Kidney (tissue), 13 donors: ENCODE measurements at regions not wholly inside any gene's neighbourhood (a gene's known extent, or its start where the extent isn't known, plus 50 kb on each side); places are given as distances from the start of the nearest gene placed in this dataset.

Experiments
- DNase-seq, 5 donors: peaks; one replicate each; pipeline ENCODE4 v3.0.0-alpha.2; 2013 to 2020
- FAIRE-seq: peaks from 2 replicates; lab custom pipeline; 2012; peaks lifted over from hg19 to GRCh38; lab: Jason Lieb, UNC
- H3K27ac ChIP-seq, 2 donors: one replicate each; pipeline ENCODE4 v1.7.0; 2013; ENCODE audit warnings: low read depth in 2 of 2, low read length in 2 of 2, inconsistent platforms in 1 of 2
- H3K27me3 ChIP-seq: one replicate; pipeline ENCODE4 v1.7.1; 2013; ENCODE audit warnings: low read length, inconsistent platforms; ENCODE audit not compliant: control insufficient read depth, insufficient read depth
- H3K36me3 ChIP-seq, 3 donors: one replicate each; pipeline versions ENCODE4 v1.7.0 to v1.7.1; 2013; ENCODE audit warnings: low read length in 3 of 3, control low read depth in 1 of 3, inconsistent platforms in 1 of 3; ENCODE audit not compliant: insufficient read depth in 3 of 3, control insufficient read depth in 2 of 3
- H3K4me1 ChIP-seq, 3 donors: one replicate each; pipeline versions ENCODE4 v1.7.0 to v1.7.1; 2013; ENCODE audit warnings: low read length in 3 of 3, inconsistent platforms in 1 of 3, low read depth in 1 of 3; ENCODE audit not compliant: control insufficient read depth in 2 of 3, insufficient read depth in 2 of 3
- H3K4me3 ChIP-seq, 3 donors: one replicate each; pipeline versions ENCODE4 v1.7.0 to v1.8.1; 2013; ENCODE audit warnings: low read length in 3 of 3, control low read depth in 1 of 3, inconsistent platforms in 1 of 3
- H3K9ac ChIP-seq, 3 donors: one replicate each; pipeline versions ENCODE4 v1.7.0 to v1.7.1; 2013; ENCODE audit warnings: low read length in 3 of 3, control low read depth in 1 of 3, inconsistent platforms in 1 of 3
- H3K9me3 ChIP-seq, 3 donors: one replicate each; pipeline versions ENCODE4 v1.7.0 to v1.7.1; 2013; ENCODE audit warnings: low read length in 3 of 3, control low read depth in 1 of 3, inconsistent platforms in 1 of 3; ENCODE audit not compliant: control insufficient read depth in 2 of 3, insufficient read depth in 1 of 3
- intact Hi-C: fragments of 100-400 bp; cut with DNase I; formaldehyde crosslinking; loops from one replicate; pipeline ENCODE4 v1.11.1; 2022
- TF ChIP-seq, protein P1 (sequence below): IDR thresholded peaks from 3 replicates; pipeline ENCODE4 v1.5.1; 2012; ENCODE audit warnings: mild to moderate bottlenecking, moderate library complexity, borderline replicate concordance; ENCODE audit not compliant: insufficient read depth; ENCODE audit errors: extremely low read depth
- donor health status: control.
- donor health status: control.
- donor health status: control.
- donor health status: control.
- donor health status: control.
- donor health status: DM: yes; HTN: yes; CAD: no.
- donor health status: Normal renal cell carcinoma (clear cell type).

DNA sequence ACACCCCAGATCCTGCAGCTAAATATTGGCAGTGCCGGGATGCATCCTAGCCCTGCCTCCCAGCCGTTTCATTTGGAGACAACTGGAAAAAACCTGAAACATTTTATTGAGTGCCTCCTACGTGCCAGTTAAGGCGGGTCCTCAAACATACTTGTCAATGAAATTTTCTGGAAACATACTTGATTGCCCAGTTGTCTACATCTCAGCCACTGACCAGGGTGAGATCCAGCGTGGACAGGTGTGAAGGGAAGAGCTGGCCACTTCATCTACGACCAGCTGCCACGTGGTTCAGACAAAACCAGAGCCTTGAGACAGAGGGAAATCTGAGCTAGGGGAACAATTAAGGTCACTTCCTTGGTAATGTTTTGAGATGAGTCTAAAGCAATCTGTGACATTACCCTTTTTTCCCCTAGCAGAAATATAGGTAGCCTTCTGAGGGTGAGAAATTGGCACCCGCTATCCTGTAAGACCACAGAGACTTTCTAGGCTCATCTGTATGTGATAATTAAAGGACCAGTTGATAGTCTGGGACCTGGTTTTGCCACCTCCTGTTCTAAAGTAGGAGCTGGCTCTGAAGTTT, 116.3 kb upstream of the MTHFD1L start:
- H3K27ac ChIP-seq: no peak overlapping the region
- no peak overlapping the region for H3K4me3 ChIP-seq
- intact Hi-C loops: no loop called here
- no peak for DNase-seq
- H3K9me3 ChIP-seq: no peaks in the 10 kb centered on the region
- no peaks in the 10 kb centered on the region for H3K36me3 ChIP-seq
- no peak overlapping the region for H3K9ac ChIP-seq
- TF ChIP-seq, protein P1, sequence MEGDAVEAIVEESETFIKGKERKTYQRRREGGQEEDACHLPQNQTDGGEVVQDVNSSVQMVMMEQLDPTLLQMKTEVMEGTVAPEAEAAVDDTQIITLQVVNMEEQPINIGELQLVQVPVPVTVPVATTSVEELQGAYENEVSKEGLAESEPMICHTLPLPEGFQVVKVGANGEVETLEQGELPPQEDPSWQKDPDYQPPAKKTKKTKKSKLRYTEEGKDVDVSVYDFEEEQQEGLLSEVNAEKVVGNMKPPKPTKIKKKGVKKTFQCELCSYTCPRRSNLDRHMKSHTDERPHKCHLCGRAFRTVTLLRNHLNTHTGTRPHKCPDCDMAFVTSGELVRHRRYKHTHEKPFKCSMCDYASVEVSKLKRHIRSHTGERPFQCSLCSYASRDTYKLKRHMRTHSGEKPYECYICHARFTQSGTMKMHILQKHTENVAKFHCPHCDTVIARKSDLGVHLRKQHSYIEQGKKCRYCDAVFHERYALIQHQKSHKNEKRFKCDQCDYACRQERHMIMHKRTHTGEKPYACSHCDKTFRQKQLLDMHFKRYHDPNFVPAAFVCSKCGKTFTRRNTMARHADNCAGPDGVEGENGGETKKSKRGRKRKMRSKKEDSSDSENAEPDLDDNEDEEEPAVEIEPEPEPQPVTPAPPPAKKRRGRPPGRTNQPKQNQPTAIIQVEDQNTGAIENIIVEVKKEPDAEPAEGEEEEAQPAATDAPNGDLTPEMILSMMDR: no peak
- FAIRE-seq: no peak
- no peaks in the 10 kb centered on the region for H3K27me3 ChIP-seq
- H3K4me1 ChIP-seq: peaks cover 0 to 6% (median 0%) of the 10 kb centered on the region in 3 donors

DNA sequence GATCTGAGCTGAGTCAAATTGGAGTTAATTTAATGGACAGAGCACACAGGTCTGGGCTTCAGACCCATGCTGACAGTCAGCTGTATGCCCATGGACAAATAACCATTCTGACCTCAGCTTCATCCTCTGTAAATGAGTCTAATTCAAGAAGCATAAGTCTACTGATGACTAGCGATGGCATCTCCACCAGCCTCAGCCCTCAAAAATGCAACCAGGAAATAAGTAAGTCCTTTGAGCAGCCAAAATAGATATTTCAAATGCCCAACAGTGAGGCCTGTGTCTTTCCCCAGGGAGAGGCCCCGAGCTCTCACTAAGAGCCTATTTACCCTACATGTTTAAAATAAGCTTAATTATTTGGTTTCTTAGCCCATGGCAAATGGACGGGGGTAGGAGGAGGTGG, 114.2 kb upstream of the MTHFD1L start:
- TF ChIP-seq, protein P1: no peak
- Histone ChIP-seq H3K4me1 (peaks cover 0 to 6% (median 0%) of the 10 kb centered on the region in 3 donors), H3K27me3 (no peaks in the 10 kb centered on the region), H3K9me3 (no peaks in the 10 kb centered on the region), H3K4me3 (no peak overlapping the region), H3K36me3 (no peaks in the 10 kb centered on the region), H3K9ac (no peak overlapping the region), H3K27ac (no peak overlapping the region)
- FAIRE-seq: no peak
- no peak for DNase-seq
- intact Hi-C loops: no loop called here

DNA sequence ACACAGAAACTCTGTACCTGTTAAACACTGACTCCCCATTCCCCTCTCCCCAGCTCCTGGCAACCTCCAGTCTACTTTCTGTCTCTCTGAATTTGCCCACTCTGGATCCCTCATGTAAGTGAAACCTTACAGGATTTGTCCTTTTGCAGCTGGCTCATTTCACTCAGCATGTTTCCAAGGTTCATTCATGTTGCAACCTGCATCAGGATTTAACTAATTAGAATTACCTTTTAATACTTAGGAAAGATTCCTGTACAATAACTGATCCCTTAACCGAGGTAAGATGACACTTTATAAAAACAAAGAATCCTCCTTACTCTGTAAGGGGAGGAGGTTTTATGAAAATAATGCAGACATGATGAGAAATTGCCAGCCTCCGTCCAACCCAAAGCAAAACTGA, 113.1 kb upstream of the MTHFD1L start:
- no peak overlapping the region for H3K27ac ChIP-seq
- DNase-seq: peak in 2 of 5 donors; percentile 43 to 57
- no peaks in the 10 kb centered on the region for H3K27me3 ChIP-seq
- no peaks in the 10 kb centered on the region for H3K36me3 ChIP-seq
- H3K9me3 ChIP-seq: no peaks in the 10 kb centered on the region
- no peak overlapping the region for H3K4me3 ChIP-seq
- TF ChIP-seq, protein P1: no peak
- H3K9ac ChIP-seq: no peak overlapping the region
- FAIRE-seq: no peak
- intact Hi-C loops: no loop called here
- H3K4me1 ChIP-seq: peaks cover 0 to 2% (median 0%) of the 10 kb centered on the region in 3 donors
